Erythroblast (primary cell): ENCODE measurements at regions not wholly inside any gene's neighbourhood (a gene's known extent, or its start where the extent isn't known, plus 50 kb on each side); places are given as distances from the start of the nearest gene placed in this dataset.

Source experiments
- GATA1 ChIP-seq: IDR thresholded peaks from 2 replicates; pipeline ENCODE4 v1.6.1; 2011; ENCODE audit warnings: low read depth, mild to moderate bottlenecking, control low read depth, low read length, moderate library complexity
- POLR2A ChIP-seq: IDR thresholded peaks from 2 replicates; pipeline ENCODE4 v1.6.1; 2011; ENCODE audit warnings: mild to moderate bottlenecking, low read length

- TF ChIP-seq POLR2A (no peak), GATA1 (no peak)
These were observed 388.2 kb downstream of the USP25 start for GRCh38 chr21:16117851-16118590.
